HEK293 (cell line): ENCODE measurements at regions not wholly inside any gene's neighbourhood (a gene's known extent, or its start where the extent isn't known, plus 50 kb on each side); places are given as distances from the start of the nearest gene placed in this dataset.

Experiments
- CTCF ChIA-PET: fragments of 350-600 bp; formaldehyde crosslinking; extraction: SDS; loops from one replicate; lab custom pipeline; 2021; ENCODE audit warnings: antibody characterized with exemption; lab: Yijun Ruan, JAX
- POLR2A ChIA-PET: fragments of 300-600 bp; formaldehyde crosslinking; extraction: SDS; loops from one replicate; lab custom pipeline; 2020; ENCODE audit warnings: antibody characterized with exemption, inconsistent platforms; lab: Yijun Ruan, JAX
- H3K27ac ChIP-seq: fragments of 200-500 bp; sonication (Bioruptor generic); 2 replicates; pipeline ENCODE4 v1.5.1; 2014; ENCODE audit warnings: low read depth, low read length, control low read depth, inconsistent platforms; ENCODE audit errors: extremely low read depth
- H3K36me3 ChIP-seq, 2 experiments: fragments of 200-500 bp in 1 of 2; sonication (Bioruptor generic) in 1 of 2; 1 replicate in 1 of 2; 2 replicates in 1 of 2; pipeline ENCODE4 v1.5.1; 2014 to 2017; ENCODE audit warnings: inconsistent platforms in 2 of 2, low read length in 2 of 2; ENCODE audit not compliant: control insufficient read depth in 2 of 2, insufficient read depth in 1 of 2
- H3K4me1 ChIP-seq: fragments of 200-500 bp; sonication (Bioruptor generic); 2 replicates; pipeline ENCODE4 v1.5.1; 2014; ENCODE audit warnings: mild to moderate bottlenecking, low read length, inconsistent platforms; ENCODE audit not compliant: control insufficient read depth, insufficient read depth
- H3K4me3 ChIP-seq: 2 replicates; pipeline ENCODE4 v1.5.1; 2011; ENCODE audit warnings: low read depth, mild to moderate bottlenecking, control low read depth, low read length, moderate library complexity
- H3K9me3 ChIP-seq: fragments of 200-500 bp; sonication (Bioruptor generic); 2 replicates; pipeline ENCODE4 v1.5.1; 2014; ENCODE audit warnings: low read depth, low read length, inconsistent platforms; ENCODE audit not compliant: control insufficient read depth, insufficient read depth
- BCL11B ChIP-seq: fragments of 450-650 bp; formaldehyde crosslinking; IDR thresholded peaks from 2 replicates; pipeline ENCODE4 v1.5.1; 2016; ENCODE audit warnings: low read depth, missing biosample characterization, missing genetic modification characterization
- GLIS2 ChIP-seq: fragments of 450-650 bp; formaldehyde crosslinking; IDR thresholded peaks from 2 replicates; pipeline ENCODE4 v1.5.1; 2016; ENCODE audit warnings: missing biosample characterization, missing genetic modification characterization
- IKZF3 ChIP-seq: fragments of 450-650 bp; IDR thresholded peaks from 2 replicates; pipeline ENCODE4 v1.5.0; 2018; ENCODE audit warnings: missing biosample characterization, mild to moderate bottlenecking, missing genetic modification characterization, moderate library complexity
- MEIS1 ChIP-seq: sonication (generic); formaldehyde crosslinking; IDR thresholded peaks from 2 replicates; pipeline ENCODE4 v1.8.1; 2022; ENCODE audit warnings: missing genetic modification reagents, mild to moderate bottlenecking, borderline replicate concordance
- RBAK ChIP-seq: fragments of 450-650 bp; formaldehyde crosslinking; IDR thresholded peaks from 2 replicates; pipeline ENCODE4 v1.5.1; 2016; ENCODE audit warnings: missing biosample characterization, missing genetic modification characterization
- SP7 ChIP-seq: fragments of 450-650 bp; formaldehyde crosslinking; IDR thresholded peaks from 2 replicates; pipeline ENCODE4 v1.5.1; 2016; ENCODE audit warnings: missing biosample characterization, missing genetic modification characterization
- WT1 ChIP-seq: fragments of 450-650 bp; formaldehyde crosslinking; IDR thresholded peaks from 2 replicates; pipeline ENCODE4 v1.5.1; 2016; ENCODE audit warnings: missing biosample characterization, missing genetic modification characterization
- YY2 ChIP-seq: fragments of 450-650 bp; formaldehyde crosslinking; IDR thresholded peaks from 2 replicates; pipeline ENCODE4 v1.5.1; 2016; ENCODE audit warnings: missing biosample characterization, missing genetic modification characterization
- ZBTB1 ChIP-seq: fragments of 450-650 bp; formaldehyde crosslinking; IDR thresholded peaks from 2 replicates; pipeline ENCODE4 v1.5.1; 2016; ENCODE audit warnings: missing biosample characterization, missing genetic modification characterization
- ZBTB20 ChIP-seq: fragments of 450-650 bp; formaldehyde crosslinking; IDR thresholded peaks from 2 replicates; pipeline ENCODE4 v1.5.1; 2016; ENCODE audit warnings: missing biosample characterization, missing genetic modification characterization
- ZNF16 ChIP-seq: fragments of 450-650 bp; formaldehyde crosslinking; IDR thresholded peaks from 2 replicates; pipeline ENCODE4 v1.5.1; 2016; ENCODE audit warnings: low read depth, missing biosample characterization, missing genetic modification characterization
- ZNF175 ChIP-seq: fragments of 450-650 bp; formaldehyde crosslinking; IDR thresholded peaks from 2 replicates; pipeline ENCODE4 v1.5.1; 2016; ENCODE audit warnings: missing biosample characterization, missing genetic modification characterization
- ZNF239 ChIP-seq: fragments of 450-650 bp; formaldehyde crosslinking; IDR thresholded peaks from 2 replicates; pipeline ENCODE4 v1.5.1; 2016; ENCODE audit warnings: missing biosample characterization, missing genetic modification characterization
- ZNF248 ChIP-seq: fragments of 450-650 bp; formaldehyde crosslinking; IDR thresholded peaks from 2 replicates; pipeline ENCODE4 v1.5.1; 2017; ENCODE audit warnings: missing biosample characterization, missing genetic modification characterization
- ZNF302 ChIP-seq: fragments of 450-650 bp; formaldehyde crosslinking; IDR thresholded peaks from 2 replicates; pipeline ENCODE4 v1.5.1; 2016; ENCODE audit warnings: missing biosample characterization, missing genetic modification characterization, low read depth
- ZNF324 ChIP-seq: fragments of 450-650 bp; formaldehyde crosslinking; IDR thresholded peaks from 2 replicates; pipeline ENCODE4 v1.5.1; 2016; ENCODE audit warnings: missing biosample characterization, missing genetic modification characterization
- ZNF366 ChIP-seq: fragments of 450-650 bp; formaldehyde crosslinking; conservative IDR thresholded peaks from 2 replicates; pipeline ENCODE4 v1.5.1; 2016; ENCODE audit warnings: missing biosample characterization, missing genetic modification characterization
- ZNF394 ChIP-seq: fragments of 450-650 bp; formaldehyde crosslinking; IDR thresholded peaks from 2 replicates; pipeline ENCODE4 v1.5.1; 2016; ENCODE audit warnings: missing biosample characterization, missing genetic modification characterization, mild to moderate bottlenecking, moderate library complexity, borderline replicate concordance
- ZNF530 ChIP-seq: fragments of 450-650 bp; formaldehyde crosslinking; IDR thresholded peaks from 2 replicates; pipeline ENCODE4 v1.5.1; 2016; ENCODE audit warnings: low read depth, missing biosample characterization, missing genetic modification characterization
- ZNF561 ChIP-seq: fragments of 450-650 bp; IDR thresholded peaks from 2 replicates; pipeline ENCODE4 v1.5.1; 2018; ENCODE audit warnings: missing biosample characterization, missing genetic modification characterization, borderline replicate concordance
- ZNF777 ChIP-seq: fragments of 450-650 bp; formaldehyde crosslinking; IDR thresholded peaks from 2 replicates; pipeline ENCODE4 v1.5.1; 2017; ENCODE audit warnings: missing biosample characterization, missing genetic modification characterization, borderline replicate concordance
- ZNF785 ChIP-seq: fragments of 450-650 bp; formaldehyde crosslinking; IDR thresholded peaks from 2 replicates; pipeline ENCODE4 v1.5.1; 2016; ENCODE audit warnings: missing biosample characterization, missing genetic modification characterization
- ZXDB ChIP-seq: fragments of 450-650 bp; formaldehyde crosslinking; IDR thresholded peaks from 2 replicates; pipeline ENCODE4 v1.5.1; 2016; ENCODE audit warnings: missing biosample characterization, missing genetic modification characterization
- TF ChIP-seq, protein P1 (sequence below): fragments of 450-650 bp; formaldehyde crosslinking; IDR thresholded peaks from 2 replicates; pipeline ENCODE4 v1.5.1; 2016; ENCODE audit warnings: missing biosample characterization, missing genetic modification characterization
- TF ChIP-seq, protein P2 (sequence below): fragments of 450-650 bp; formaldehyde crosslinking; IDR thresholded peaks from 2 replicates; pipeline ENCODE4 v1.5.1; 2017; ENCODE audit warnings: missing biosample characterization, missing genetic modification characterization
- TF ChIP-seq, protein P3 (sequence below): fragments of 450-650 bp; IDR thresholded peaks from 2 replicates; pipeline ENCODE4 v1.5.1; 2018; ENCODE audit warnings: missing biosample characterization, mild to moderate bottlenecking, missing genetic modification characterization
- TF ChIP-seq, protein P4 (sequence below): fragments of 450-650 bp; formaldehyde crosslinking; IDR thresholded peaks from 2 replicates; pipeline ENCODE4 v1.5.1; 2016; ENCODE audit warnings: missing biosample characterization, missing genetic modification characterization
- TF ChIP-seq, protein P5 (sequence below): fragments of 450-650 bp; formaldehyde crosslinking; IDR thresholded peaks from 2 replicates; pipeline ENCODE4 v1.5.1; 2016; ENCODE audit warnings: missing biosample characterization, missing genetic modification characterization
- TF ChIP-seq, protein P6 (sequence below): fragments of 450-650 bp; formaldehyde crosslinking; IDR thresholded peaks from 2 replicates; pipeline ENCODE4 v1.5.1; 2017; ENCODE audit warnings: missing biosample characterization, missing genetic modification characterization

DNA sequence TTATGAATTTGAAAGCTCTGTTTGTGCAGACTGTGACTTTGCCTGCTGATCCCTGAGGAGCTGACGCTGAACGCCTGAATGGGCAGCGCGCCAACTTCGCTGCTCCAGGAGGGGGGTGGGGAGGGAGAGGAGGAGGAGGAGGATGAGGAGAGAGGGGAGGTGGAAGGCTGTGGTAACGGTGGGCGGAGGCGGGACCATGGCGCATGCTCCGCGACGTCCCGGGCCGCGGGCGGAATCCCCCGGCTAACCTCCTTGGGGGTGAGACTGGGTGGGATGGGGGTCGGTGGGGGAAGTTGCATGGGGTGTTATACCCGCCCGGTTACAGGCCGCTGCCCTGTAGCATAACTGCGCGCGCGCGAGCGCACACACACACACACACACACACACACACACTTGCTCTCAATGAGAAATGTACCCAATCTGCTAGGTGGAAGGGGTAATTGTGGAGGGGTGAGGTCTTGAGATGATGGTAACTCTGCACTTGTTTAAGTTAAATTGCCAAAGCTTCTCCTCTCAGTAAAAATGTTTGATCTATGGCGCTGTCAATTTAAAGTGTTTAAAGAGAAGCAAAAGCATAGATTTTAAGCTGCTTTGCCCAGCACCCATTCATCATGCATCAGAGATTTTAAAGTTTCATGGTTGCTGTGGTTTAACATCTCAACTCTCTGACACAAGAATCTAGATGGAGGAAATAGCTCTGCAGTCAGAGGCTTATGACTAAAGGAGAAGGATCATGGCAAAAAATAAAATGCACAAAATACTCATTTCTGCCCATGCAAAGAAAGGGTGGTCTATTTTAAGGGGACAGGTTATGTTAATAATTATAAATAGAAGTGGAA lies 76.6 kb upstream of the TBCA start:
- POLR2A ChIA-PET, result no interaction called here
- Histone ChIP-seq H3K9me3 (no peaks in the 10 kb centered on the region), H3K4me1 (peaks cover 3% of the 10 kb centered on the region; the same call in 1 of the 2 replicates), H3K36me3 (no peaks in the 10 kb centered on the region), H3K4me3 (peak overlapping the region; percentile 41), H3K27ac (peak overlapping the region; percentile 50)
- CTCF ChIA-PET, result interaction anchor here (0.7 kb wide), 1 partner anchor 143 kb away, joined by 3 read pairs; no protein-coding TSS in a partner anchor
- TF ChIP-seq ZNF394 (tag by site-specific recombination) (peak; percentile 84), YY2 (tag by site-specific recombination) (no peak), ZNF561 (tag by site-specific recombination) (peak; percentile 7; the same call in 1 of the 2 replicates), ZNF175 (tag by site-specific recombination) (no peak), IKZF3 (peak; percentile 85), ZNF16 (no peak), WT1 (tag by site-specific recombination) (peak; percentile 78; the same call in 1 of the 2 replicates), ZNF785 (tag by site-specific recombination) (0 out of 2 replicates have a peak, but pooled peaks have one; percentile 63), GLIS2 (tag by site-specific recombination) (peak; percentile 97), BCL11B (peak; percentile 51; the same call in 1 of the 2 replicates), ZBTB1 (tag by site-specific recombination) (no peak), ZNF248 (tag by site-specific recombination) (no peak), ZNF777 (tag by site-specific recombination) (no peak), RBAK (tag by site-specific recombination) (no peak), MEIS1 (CRISPR knock-in tag) (no peak), SP7 (peak; percentile 73), ZNF302 (tag by site-specific recombination) (no peak), ZBTB20 (tag by site-specific recombination) (peak; percentile 30), ZNF239 (peak; percentile 41; the same call in 1 of the 2 replicates), ZXDB (tag by site-specific recombination) (peak; percentile 55), ZNF530 (tag by site-specific recombination) (no peak), ZNF366 (tag by site-specific recombination) (peak; percentile 94), ZNF324 (tag by site-specific recombination) (peak; percentile 47; the same call in 1 of the 2 replicates)
- TF ChIP-seq, protein P1, sequence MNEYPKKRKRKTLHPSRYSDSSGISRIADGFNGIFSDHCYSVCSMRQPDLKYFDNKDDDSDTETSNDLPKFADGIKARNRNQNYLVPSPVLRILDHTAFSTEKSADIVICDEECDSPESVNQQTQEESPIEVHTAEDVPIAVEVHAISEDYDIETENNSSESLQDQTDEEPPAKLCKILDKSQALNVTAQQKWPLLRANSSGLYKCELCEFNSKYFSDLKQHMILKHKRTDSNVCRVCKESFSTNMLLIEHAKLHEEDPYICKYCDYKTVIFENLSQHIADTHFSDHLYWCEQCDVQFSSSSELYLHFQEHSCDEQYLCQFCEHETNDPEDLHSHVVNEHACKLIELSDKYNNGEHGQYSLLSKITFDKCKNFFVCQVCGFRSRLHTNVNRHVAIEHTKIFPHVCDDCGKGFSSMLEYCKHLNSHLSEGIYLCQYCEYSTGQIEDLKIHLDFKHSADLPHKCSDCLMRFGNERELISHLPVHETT (tag by site-specific recombination), result peak; percentile 16; the same call in 1 of the 2 replicates
- TF ChIP-seq, protein P2, sequence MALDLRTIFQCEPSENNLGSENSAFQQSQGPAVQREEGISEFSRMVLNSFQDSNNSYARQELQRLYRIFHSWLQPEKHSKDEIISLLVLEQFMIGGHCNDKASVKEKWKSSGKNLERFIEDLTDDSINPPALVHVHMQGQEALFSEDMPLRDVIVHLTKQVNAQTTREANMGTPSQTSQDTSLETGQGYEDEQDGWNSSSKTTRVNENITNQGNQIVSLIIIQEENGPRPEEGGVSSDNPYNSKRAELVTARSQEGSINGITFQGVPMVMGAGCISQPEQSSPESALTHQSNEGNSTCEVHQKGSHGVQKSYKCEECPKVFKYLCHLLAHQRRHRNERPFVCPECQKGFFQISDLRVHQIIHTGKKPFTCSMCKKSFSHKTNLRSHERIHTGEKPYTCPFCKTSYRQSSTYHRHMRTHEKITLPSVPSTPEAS (tag by site-specific recombination), result peak; percentile 89
- TF ChIP-seq, protein P3, sequence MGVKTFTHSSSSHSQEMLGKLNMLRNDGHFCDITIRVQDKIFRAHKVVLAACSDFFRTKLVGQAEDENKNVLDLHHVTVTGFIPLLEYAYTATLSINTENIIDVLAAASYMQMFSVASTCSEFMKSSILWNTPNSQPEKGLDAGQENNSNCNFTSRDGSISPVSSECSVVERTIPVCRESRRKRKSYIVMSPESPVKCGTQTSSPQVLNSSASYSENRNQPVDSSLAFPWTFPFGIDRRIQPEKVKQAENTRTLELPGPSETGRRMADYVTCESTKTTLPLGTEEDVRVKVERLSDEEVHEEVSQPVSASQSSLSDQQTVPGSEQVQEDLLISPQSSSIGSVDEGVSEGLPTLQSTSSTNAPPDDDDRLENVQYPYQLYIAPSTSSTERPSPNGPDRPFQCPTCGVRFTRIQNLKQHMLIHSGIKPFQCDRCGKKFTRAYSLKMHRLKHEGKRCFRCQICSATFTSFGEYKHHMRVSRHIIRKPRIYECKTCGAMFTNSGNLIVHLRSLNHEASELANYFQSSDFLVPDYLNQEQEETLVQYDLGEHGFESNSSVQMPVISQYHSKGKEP (tag by site-specific recombination), result peak; percentile 94
- TF ChIP-seq, protein P4, sequence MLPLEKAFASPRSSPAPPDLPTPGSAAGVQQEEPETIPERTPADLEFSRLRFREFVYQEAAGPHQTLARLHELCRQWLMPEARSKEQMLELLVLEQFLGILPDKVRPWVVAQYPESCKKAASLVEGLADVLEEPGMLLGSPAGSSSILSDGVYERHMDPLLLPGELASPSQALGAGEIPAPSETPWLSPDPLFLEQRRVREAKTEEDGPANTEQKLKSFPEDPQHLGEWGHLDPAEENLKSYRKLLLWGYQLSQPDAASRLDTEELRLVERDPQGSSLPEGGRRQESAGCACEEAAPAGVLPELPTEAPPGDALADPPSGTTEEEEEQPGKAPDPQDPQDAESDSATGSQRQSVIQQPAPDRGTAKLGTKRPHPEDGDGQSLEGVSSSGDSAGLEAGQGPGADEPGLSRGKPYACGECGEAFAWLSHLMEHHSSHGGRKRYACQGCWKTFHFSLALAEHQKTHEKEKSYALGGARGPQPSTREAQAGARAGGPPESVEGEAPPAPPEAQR (tag by site-specific recombination), result 0 out of 2 replicates have a peak, but pooled peaks have one; percentile 41
- TF ChIP-seq, protein P5, sequence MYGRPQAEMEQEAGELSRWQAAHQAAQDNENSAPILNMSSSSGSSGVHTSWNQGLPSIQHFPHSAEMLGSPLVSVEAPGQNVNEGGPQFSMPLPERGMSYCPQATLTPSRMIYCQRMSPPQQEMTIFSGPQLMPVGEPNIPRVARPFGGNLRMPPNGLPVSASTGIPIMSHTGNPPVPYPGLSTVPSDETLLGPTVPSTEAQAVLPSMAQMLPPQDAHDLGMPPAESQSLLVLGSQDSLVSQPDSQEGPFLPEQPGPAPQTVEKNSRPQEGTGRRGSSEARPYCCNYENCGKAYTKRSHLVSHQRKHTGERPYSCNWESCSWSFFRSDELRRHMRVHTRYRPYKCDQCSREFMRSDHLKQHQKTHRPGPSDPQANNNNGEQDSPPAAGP (tag by site-specific recombination), result peak; percentile 64; the same call in 1 of the 2 replicates
- TF ChIP-seq, protein P6, sequence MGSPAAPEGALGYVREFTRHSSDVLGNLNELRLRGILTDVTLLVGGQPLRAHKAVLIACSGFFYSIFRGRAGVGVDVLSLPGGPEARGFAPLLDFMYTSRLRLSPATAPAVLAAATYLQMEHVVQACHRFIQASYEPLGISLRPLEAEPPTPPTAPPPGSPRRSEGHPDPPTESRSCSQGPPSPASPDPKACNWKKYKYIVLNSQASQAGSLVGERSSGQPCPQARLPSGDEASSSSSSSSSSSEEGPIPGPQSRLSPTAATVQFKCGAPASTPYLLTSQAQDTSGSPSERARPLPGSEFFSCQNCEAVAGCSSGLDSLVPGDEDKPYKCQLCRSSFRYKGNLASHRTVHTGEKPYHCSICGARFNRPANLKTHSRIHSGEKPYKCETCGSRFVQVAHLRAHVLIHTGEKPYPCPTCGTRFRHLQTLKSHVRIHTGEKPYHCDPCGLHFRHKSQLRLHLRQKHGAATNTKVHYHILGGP (tag by site-specific recombination), result 0 out of 2 replicates have a peak, but pooled peaks have one; percentile 6
